Cardiac muscle cell (in vitro differentiated cells and primary cell): ENCODE measurements at regions not wholly inside any gene's neighbourhood (a gene's known extent, or its start where the extent isn't known, plus 50 kb on each side); places are given as distances from the start of the nearest gene placed in this dataset.

ENCODE experiments used
- DNase-seq, 2 donors: peaks; one replicate each; pipeline versions ENCODE4 v3.0.0 to v3.0.0-alpha.2; 2010 to 2017; ENCODE audit warnings: low read depth in 1 of 2, low spot score in 1 of 2
- H3K27ac ChIP-seq: fragments of 200-600 bp; sonication (generic); 2 replicates; pipeline ENCODE4 v1.5.1; 2016
- H3K27me3 ChIP-seq: fragments of 200-600 bp; sonication (generic); 2 replicates; pipeline ENCODE4 v1.6.0; 2016; ENCODE audit warnings: control low read depth
- H3K36me3 ChIP-seq: fragments of 200-600 bp; sonication (generic); 2 replicates; pipeline ENCODE4 v1.5.1; 2016; ENCODE audit warnings: control low read depth
- H3K4me1 ChIP-seq: fragments of 200-600 bp; sonication (generic); 2 replicates; pipeline ENCODE4 v1.8.1; 2017; ENCODE audit warnings: low read depth, mild to moderate bottlenecking, mixed run types
- H3K4me3 ChIP-seq: fragments of 200-600 bp; sonication (generic); 2 replicates; pipeline ENCODE4 v1.5.1; 2016; ENCODE audit warnings: mild to moderate bottlenecking
- H3K9me3 ChIP-seq: fragments of 200-600 bp; sonication (generic); 2 replicates; pipeline ENCODE4 v1.5.1; 2017; ENCODE audit warnings: low read depth, mild to moderate bottlenecking, control low read depth
- TF ChIP-seq, protein P1 (sequence below): IDR thresholded peaks from 2 replicates; pipeline ENCODE4 v1.5.1; 2012; ENCODE audit warnings: low read depth, mild to moderate bottlenecking, low read length

DNA sequence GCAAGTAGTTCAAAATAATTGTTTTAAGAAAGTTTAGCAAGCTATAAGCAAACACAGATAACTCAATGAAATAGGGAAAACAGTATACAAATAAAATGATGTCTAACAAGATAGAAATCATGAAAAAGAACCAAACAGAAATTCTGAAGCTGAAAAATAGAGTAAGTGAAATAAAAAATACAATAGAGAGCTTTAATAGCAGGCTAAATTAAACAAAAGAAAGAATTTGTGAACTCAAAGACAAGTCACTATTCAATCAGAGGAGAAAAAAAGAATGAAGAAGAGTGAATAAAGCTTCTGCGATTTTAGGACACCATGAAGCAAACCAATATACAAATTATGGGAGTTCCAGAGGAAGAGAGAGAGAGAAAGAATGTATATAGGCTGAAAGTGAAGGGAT is 576.8 kb downstream of the STK39 start:
- no peak overlapping the region for H3K4me3 ChIP-seq
- H3K27me3 ChIP-seq: no peaks in the 10 kb centered on the region
- no peak for DNase-seq
- no peaks in the 10 kb centered on the region for H3K4me1 ChIP-seq
- H3K36me3 ChIP-seq: no peaks in the 10 kb centered on the region
- H3K9me3 ChIP-seq: no peaks in the 10 kb centered on the region
- TF ChIP-seq, protein P1, sequence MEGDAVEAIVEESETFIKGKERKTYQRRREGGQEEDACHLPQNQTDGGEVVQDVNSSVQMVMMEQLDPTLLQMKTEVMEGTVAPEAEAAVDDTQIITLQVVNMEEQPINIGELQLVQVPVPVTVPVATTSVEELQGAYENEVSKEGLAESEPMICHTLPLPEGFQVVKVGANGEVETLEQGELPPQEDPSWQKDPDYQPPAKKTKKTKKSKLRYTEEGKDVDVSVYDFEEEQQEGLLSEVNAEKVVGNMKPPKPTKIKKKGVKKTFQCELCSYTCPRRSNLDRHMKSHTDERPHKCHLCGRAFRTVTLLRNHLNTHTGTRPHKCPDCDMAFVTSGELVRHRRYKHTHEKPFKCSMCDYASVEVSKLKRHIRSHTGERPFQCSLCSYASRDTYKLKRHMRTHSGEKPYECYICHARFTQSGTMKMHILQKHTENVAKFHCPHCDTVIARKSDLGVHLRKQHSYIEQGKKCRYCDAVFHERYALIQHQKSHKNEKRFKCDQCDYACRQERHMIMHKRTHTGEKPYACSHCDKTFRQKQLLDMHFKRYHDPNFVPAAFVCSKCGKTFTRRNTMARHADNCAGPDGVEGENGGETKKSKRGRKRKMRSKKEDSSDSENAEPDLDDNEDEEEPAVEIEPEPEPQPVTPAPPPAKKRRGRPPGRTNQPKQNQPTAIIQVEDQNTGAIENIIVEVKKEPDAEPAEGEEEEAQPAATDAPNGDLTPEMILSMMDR: no peak
- H3K27ac ChIP-seq: no peak overlapping the region

DNA sequence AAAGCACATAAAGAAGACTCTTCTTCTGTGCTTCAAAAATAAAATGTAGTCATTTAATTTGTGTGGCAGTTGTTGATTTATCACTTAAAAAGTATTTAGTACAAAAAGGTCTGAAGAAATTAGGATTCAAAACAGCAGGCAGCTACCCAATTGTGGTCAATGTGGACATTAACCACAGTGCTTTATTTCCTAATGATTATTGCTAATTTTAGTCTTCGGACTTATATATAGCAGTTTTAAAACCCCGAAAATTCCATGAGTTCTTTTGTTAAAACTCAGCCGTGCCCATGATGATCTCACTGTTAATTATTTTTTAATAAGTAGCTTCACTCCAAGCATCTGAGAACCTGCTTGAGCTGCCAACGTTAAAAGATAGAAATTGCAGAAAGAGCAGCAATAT is 594.3 kb downstream of the STK39 start:
- TF ChIP-seq, protein P1: no peak
- H3K4me1 ChIP-seq: peaks cover 8% of the 10 kb centered on the region
- H3K9me3 ChIP-seq: no peaks in the 10 kb centered on the region
- H3K4me3 ChIP-seq: no peak overlapping the region
- no peaks in the 10 kb centered on the region for H3K36me3 ChIP-seq
- H3K27me3 ChIP-seq: no peaks in the 10 kb centered on the region
- DNase-seq: no peak
- H3K27ac ChIP-seq: no peak overlapping the region

DNA sequence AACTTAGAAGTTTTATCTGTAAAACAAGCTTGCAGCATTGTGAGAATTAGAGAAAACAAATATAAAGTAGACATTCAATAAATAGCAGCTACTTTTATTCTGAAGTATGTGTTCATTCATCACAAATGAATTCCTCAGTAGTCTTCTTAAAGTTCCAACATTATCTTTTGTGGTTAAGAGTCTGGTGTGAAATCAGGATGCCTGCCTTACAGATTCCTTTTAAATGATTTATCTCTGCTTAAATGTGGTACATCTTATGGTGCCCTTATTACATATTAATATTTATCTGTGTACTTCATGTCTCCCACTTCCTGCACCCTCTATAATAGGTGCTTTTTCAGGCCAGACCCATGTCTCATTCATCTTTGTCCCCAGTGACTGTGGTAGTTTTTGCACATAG is 595.0 kb downstream of the STK39 start:
- peaks cover 8% of the 10 kb centered on the region for H3K4me1 ChIP-seq
- no peaks in the 10 kb centered on the region for H3K9me3 ChIP-seq
- TF ChIP-seq, protein P1: no peak
- no peaks in the 10 kb centered on the region for H3K36me3 ChIP-seq
- DNase-seq: no peak
- H3K27ac ChIP-seq: no peak overlapping the region
- no peaks in the 10 kb centered on the region for H3K27me3 ChIP-seq
- H3K4me3 ChIP-seq: no peak overlapping the region

DNA sequence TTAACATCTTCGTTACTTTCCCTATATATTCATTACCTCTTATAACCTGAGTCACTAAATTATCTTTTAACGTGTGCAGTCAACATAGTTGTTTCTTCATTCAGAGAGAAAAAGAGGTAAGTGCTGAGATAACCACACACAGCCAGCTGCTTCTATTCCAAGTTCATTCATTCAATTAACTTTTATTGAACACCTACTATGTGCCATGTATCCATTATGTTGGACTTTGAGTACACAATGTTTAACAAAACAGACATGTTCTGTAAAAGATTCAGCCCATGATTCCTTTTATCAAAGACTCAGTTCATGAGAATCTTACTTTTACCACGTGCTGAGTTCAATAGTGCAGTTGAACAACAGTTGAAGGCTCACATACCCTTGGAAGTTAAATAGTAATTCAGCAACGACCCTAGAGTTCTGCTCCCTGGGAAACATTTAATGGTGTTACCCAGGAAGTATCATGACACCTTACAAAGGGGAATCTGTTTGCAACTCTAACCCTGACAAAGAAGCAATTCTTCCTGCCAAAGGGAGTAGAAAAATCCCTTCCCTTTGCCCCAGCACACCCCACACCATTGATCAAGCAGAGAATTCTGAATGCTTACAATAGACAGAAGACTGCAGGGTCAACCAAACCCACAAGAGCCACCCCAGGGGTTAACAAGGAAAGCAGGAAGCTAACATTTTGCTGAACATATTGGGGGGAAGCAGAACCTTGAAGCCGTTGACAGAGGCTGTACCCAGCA is 595.8 kb downstream of the STK39 start:
- no peak for DNase-seq
- no peaks in the 10 kb centered on the region for H3K9me3 ChIP-seq
- H3K36me3 ChIP-seq: no peaks in the 10 kb centered on the region
- no peak overlapping the region for H3K27ac ChIP-seq
- no peak overlapping the region for H3K4me3 ChIP-seq
- H3K27me3 ChIP-seq: no peaks in the 10 kb centered on the region
- H3K4me1 ChIP-seq: peaks cover 8% of the 10 kb centered on the region
- TF ChIP-seq, protein P1: no peak

DNA sequence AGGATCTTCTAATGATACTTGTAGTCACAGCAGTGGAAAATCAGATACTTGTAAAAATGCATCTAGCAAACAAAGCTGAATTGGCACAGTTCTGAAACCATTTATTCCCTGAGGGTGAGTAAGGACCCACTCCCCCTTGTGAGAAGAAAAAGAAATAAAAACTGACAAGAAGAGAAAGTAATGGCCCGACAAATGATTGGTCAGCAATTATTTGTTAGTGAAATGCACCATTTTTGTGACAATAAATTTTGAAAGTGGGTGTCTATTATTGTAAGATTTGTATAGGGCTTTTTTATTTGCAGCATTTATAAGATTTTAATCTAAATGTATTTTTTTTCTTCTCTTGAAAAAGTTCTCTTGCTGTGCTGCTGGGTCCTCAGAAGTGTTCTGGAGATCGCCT is 600.8 kb downstream of the STK39 start:
- H3K36me3 ChIP-seq: no peaks in the 10 kb centered on the region
- no peaks in the 10 kb centered on the region for H3K9me3 ChIP-seq
- no peak overlapping the region for H3K4me3 ChIP-seq
- TF ChIP-seq, protein P1: no peak
- H3K27me3 ChIP-seq: no peaks in the 10 kb centered on the region
- DNase-seq: no peak
- H3K27ac ChIP-seq: no peak overlapping the region
- H3K4me1 ChIP-seq: no peaks in the 10 kb centered on the region

DNA sequence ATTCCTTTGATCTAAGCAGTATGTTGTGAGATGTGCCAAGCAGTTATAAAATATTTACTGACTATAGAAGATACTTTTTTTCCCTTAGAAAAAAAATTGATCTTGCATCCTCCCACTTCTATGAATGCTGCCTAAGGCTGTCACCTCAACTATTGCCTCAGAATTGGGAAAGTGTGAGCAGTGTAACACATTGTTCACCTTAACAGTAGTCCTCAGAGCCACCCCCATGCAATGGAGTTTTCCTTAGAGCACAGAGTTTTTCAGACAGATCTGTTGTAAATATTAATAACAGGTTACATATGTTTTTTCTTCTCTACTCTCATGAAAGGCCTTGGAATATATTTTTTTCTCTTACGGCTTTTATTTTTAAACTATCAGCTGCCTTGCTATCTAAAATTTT is 607.3 kb downstream of the STK39 start:
- H3K27ac ChIP-seq: no peak overlapping the region

More for the DNA sequence above, 607.3 kb downstream of the STK39 start:
- Histone ChIP-seq H3K4me3 (no peak overlapping the region), H3K27me3 (no peaks in the 10 kb centered on the region), H3K9me3 (no peaks in the 10 kb centered on the region), H3K36me3 (no peaks in the 10 kb centered on the region), H3K4me1 (no peaks in the 10 kb centered on the region)
- TF ChIP-seq, protein P1: no peak
- DNase-seq: no peak
